Gastroesophageal sphincter (tissue), 3 donors: ENCODE measurements at regions not wholly inside any gene's neighbourhood (a gene's known extent, or its start where the extent isn't known, plus 50 kb on each side); places are given as distances from the start of the nearest gene placed in this dataset.

Source experiments
- CTCF ChIP-seq, 4 experiments: fragments of 200-600 bp in 2 of 4; fragments of 450-650 bp in 2 of 4; sonication (generic) in 1 of 4; IDR thresholded peaks; one replicate each; pipeline ENCODE4 v1.5.1; 2017 to 2019; ENCODE audit warnings: antibody characterized with exemption in 4 of 4, mild to moderate bottlenecking in 2 of 4, moderate library complexity in 2 of 4
- EP300 ChIP-seq: sonication (generic); formaldehyde crosslinking; IDR thresholded peaks from one replicate; pipeline ENCODE4 v1.6.1; 2017; ENCODE audit warnings: antibody characterized with exemption, mild to moderate bottlenecking

DNA sequence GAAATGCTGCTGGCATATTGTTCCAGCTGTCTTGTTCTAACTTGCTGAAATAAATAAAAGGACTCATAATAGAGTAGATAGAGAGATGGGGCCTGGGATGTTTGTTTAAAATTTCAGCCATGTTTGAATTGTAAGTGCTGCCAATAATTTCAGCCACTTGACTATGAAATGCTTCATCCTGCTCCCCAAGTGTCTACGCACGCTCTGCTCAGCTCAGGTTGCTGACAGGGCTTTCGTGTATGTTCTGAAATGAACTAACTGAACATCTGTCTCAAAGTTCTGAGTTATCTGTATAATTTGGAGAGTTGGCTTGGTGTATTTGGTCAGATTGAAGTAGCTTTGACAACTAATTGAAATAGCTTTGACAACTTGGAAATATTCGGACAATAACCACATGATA lies 387.8 kb downstream of the BMP2 start:
- no peak for TF ChIP-seq CTCF (IDR thresholded peaks at IDR 0.05)
- no peak for TF ChIP-seq EP300
